ENCODE measurements at regions not wholly inside any gene's neighbourhood (a gene's known extent, or its start where the extent isn't known, plus 50 kb on each side); places are given as distances from the start of the nearest gene placed in this dataset.
A peak's percentile ranks its signal among the peaks of the same experiment; 100 is the strongest.
"Not testable (repeated sequence)": the region's sequence is repeated elsewhere in the genome, so short reads cannot be mapped to it uniquely, and the experiment has no call there.

- intact Hi-C loops (cut with DNase I); DNase-seq: not testable (repeated sequence)
Measured at GRCh38 chr6:105860927-105861326, 225.2 kb upstream of the PRDM1 start.

DNA sequence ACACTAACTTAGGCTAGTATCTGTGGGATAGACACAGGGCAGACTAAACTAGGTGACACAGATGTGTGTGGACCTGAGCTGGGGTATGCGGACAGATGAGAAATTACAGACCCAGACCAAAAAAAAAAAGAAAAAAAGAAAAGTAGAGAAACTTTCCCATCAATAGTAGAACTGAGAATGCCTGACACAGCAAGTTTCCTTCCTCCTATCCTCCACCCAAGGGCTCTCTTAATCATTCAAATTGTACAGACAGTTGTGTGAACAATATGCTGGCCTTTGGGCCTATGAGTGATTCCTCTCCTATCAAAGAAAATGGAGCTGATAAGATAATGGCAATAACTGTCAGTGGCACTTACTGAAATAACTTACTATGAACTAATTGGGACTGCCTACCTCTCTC is 226.7 kb upstream of the PRDM1 start:
- intact Hi-C loops (cut with DNase I) = no loop called here
- no peak for DNase-seq

GRCh38 chr6:105858639-105859038 is 227.5 kb upstream of the PRDM1 start:
- DNase-seq; intact Hi-C loops (cut with DNase I): not testable (repeated sequence)

DNA sequence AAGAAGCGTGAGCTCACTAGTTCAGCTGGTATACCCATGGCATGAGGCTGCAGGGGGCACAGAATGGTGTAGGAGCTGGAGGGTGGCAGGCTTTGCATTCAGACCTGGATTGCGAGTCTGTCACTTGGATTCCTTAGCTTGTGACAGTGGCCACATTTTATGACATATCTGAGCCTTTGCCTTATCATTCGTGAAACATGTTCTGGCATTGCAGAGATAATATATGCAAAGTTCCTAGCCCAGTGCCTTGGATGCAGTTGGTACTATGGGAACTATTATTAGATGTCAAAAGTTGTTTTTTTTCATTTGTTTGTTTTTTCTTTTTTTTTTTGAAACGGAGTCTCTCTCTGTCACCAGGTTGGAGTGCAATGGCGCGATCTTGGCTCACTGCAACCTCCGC is 230.7 kb upstream of the PRDM1 start:
- intact Hi-C loops (cut with DNase I) = no loop called here

GRCh38 chr6:105853979-105854378 is 232.2 kb upstream of the PRDM1 start:
- not testable (repeated sequence) for DNase-seq

More for the DNA sequence above, 230.7 kb upstream of the PRDM1 start:
- no peak for DNase-seq

GRCh38 chr6:105851606-105852005 is 234.5 kb upstream of the PRDM1 start:
- no peak for DNase-seq
- intact Hi-C loops (cut with DNase I) = no loop called here

More at GRCh38 chr6:105853979-105854378, 232.2 kb upstream of the PRDM1 start:
- intact Hi-C loops (cut with DNase I) = not testable (repeated sequence)

- intact Hi-C loops (cut with DNase I) = no loop called here
- DNase-seq = no peak
Measured at GRCh38 chr6:105851113-105851580, 235.0 kb upstream of the PRDM1 start.

- no peak for DNase-seq
- intact Hi-C loops (cut with DNase I) = no loop called here
Measured at GRCh38 chr6:105850261-105851112, 235.6 kb upstream of the PRDM1 start.

DNA sequence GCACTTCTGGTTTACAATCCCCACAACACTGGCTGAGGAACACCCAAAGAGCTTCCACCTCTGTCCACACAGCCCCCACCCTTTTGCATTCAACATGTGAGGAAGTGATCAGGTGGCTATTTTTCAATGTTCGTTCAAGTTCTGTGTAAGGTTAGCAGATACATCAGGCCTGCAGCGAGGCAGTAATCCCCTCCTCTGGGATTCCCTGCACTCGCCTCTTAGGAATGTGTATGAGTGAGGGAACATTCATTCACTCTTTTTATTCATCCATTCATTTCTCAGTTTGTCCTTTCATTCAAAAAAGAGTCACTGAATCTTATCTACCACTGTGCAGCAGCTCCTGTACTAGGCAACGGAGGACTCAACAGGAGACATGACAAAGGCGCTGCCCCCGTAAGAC is 236.4 kb upstream of the PRDM1 start:
- DNase-seq = no peak
- intact Hi-C loops (cut with DNase I) = no loop called here

GRCh38 chr6:105847433-105847832 is 238.7 kb upstream of the PRDM1 start:
- DNase-seq = no peak
- intact Hi-C loops (cut with DNase I) = no loop called here

DNA sequence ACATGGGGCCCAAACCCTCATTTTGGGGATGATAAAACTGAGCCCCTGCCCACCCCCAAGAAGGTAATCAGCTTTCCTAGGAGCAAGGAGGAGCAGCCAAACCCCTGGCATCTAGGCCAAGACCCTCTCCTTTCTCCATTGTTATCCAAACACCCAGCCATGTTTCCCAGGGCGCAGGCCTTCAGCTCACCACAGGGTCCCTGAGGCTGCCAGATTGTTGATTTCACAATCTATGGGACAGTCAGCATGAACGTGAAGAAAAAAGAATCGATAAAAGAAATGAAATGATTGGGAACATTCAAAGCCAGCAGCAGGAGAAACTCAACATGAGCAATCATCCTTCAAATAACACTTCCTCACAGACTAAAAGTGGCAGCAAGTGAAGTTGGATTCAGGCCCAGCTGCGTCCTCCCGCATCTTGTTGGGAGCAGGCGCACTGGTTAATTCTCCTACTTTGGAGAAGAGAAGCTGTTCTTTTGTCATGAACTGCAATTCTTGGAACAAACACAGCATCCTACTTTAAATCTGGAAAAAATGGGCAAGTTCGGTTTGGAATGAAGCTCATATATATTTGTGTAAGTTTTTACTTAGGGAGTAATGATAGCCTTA is 241.8 kb upstream of the PRDM1 start:
- intact Hi-C loops (cut with DNase I) = no loop called here

DNA sequence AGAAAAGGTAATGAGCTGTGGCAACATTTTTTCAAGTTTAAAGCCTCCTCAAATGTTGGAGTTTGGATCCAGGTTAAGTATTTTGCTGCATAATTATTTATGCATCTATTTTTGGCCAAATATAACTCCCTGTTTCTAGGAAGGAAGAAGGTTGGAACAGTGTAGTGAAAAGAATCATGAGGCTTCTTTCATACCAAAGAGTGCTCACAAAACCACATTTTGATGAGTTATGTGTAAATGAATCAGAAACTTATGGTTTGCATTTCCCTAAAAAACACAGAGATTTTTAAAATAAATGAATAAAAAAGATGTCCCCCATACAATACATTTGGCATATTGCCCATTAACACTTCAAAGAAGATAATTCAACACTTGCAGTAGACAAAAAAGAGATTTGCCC is 246.9 kb upstream of the PRDM1 start:
- intact Hi-C loops (cut with DNase I) = no loop called here
- no peak for DNase-seq

More for the DNA sequence above, 241.8 kb upstream of the PRDM1 start:
- peak; percentile 28 to 94 (median 67) for DNase-seq

- no peak for DNase-seq
- intact Hi-C loops (cut with DNase I) = no loop called here
Measured at GRCh38 chr6:105838171-105838570, 248.0 kb upstream of the PRDM1 start.

DNA sequence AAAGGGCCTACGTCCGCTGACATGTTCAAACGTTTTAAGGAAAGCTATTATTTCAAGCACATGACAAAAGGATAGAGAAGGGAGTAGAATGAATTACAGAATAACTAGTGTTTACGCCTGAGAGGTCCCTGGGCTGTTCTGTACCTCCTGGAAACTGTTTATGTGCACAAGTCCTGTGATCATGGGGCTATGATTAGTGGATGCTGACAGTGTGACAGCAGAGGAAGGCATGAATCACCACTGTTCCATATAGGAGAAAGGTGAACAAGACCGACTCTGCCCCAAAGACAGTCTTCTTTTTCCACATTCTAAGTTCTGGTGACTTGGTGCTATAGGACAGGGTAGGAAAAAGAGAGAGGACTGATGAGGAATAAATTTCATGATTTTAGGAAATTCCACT is 249.2 kb upstream of the PRDM1 start:
- DNase-seq = no peak
- intact Hi-C loops (cut with DNase I) = no loop called here

- intact Hi-C loops (cut with DNase I) = no loop called here
- no peak for DNase-seq
Measured at GRCh38 chr6:105836379-105836778, 249.8 kb upstream of the PRDM1 start.

DNA sequence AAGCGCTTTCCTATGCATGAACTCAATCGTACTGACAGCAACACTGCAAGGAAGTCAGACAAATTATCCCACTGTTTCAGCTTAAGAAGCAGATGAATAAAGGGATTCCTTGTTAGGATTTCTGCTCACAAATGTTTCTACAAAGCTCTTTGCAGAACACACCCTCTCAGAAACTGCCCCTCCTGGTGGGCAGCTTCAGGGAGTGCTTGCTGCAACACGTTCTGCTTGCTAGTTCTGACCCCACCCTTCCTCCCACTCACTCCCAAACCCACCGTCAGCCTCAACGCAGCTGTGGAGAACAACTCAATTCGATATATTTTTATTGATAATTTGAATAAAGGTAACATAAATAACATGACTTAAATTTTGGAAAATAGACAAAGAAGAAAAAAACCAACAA is 250.8 kb upstream of the PRDM1 start:
- intact Hi-C loops (cut with DNase I) = no loop called here
- no peak for DNase-seq

DNA sequence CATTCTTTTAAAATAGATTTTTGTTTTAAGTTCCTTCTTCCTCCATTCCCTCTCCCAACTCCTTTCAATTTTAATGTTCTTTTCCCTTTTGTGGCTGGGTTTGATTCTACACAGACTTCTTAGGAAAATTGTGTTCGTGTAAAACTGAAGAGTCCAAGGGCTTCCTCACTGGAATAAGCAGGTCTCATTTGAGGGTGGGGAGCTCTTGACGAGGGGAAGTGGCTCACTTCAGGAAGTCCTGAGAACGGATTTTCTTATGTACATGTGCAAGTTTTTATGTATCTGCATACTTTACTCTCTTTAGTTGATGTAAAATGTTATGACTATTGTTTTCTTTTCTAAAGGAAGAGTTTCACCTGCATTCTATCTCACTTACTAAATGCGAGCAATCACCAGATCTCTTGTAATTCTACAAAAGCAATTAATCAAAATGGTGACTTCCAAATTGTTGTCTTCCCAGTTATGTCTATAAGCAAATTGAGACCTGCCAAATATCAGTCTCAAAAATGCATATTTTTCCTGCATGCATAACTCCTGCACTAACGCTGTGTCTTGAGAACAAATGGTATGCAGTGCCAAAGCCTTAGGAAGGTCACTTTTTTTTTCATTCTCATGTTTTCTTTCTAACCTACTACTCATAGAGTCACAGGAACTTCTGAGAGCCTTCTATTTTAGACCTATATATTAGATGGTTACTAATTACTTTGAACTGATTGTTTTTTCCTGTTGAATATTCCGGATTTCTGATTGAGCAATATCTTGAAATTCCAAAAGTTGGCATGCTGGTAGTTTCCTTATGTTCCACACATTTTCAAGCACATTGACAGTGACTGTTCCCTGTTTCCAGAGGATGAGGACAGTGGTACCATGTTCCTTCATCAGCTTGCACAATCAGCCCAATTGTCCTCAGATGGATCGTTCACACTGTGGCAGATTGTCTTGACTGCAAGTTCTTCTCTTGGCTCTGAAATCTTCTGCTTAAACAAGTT is 251.9 kb upstream of the PRDM1 start:
- intact Hi-C loops (cut with DNase I) = no loop called here
- no peak for DNase-seq

DNA sequence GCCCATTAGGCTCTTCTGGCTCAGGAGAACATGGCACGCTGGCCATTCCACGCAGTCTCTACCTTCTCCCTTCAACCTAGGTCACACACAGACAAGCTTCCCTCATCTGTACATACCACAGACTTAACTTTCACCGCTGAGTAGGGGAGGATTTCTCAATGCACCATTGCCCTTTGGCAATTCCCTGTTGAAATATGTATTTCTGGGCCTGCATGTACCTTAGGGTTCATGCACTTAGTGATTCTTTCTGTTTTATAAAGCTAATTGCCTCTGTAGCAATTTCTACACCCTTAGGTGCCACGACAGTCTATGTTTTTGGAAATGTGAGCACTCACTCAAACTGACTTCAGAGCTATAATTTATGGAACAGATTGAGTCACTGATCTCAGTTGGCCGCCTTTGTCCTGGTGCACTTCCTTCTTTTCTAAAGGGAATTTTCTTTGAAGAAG is 253.8 kb upstream of the PRDM1 start:
- intact Hi-C loops (cut with DNase I) = no loop called here
- no peak for DNase-seq

GRCh38 chr6:105831311-105832097 is 254.6 kb upstream of the PRDM1 start:
- no peak for DNase-seq
- intact Hi-C loops (cut with DNase I) = no loop called here

- intact Hi-C loops (cut with DNase I) = no loop called here
- DNase-seq = no peak
Measured at GRCh38 chr6:105825210-105825609, 260.9 kb upstream of the PRDM1 start.
